K562 (cell line): ENCODE measurements at regions not wholly inside any gene's neighbourhood (a gene's known extent, or its start where the extent isn't known, plus 50 kb on each side); places are given as distances from the start of the nearest gene placed in this dataset.

Source experiments
- ATAC-seq: fragments of 200-7000 bp; cut with Tn5 transposase; 3 replicates; pipeline ENCODE4 v1.9.1; 2020; ENCODE audit warnings: moderate library complexity
- BruUV-seq: library from RNA; stranded (reverse); fragments of 400-500 nt; replicated peaks from 2 replicates; lab custom pipeline; 2021; lab: Mats Ljungman, UMichigan
- CTCF ChIA-PET: fragments of 300-600 bp; formaldehyde crosslinking; extraction: SDS; loops from one replicate; lab custom pipeline; 2021; ENCODE audit warnings: low intra/inter-chr PET ratio; lab: Yijun Ruan, JAX
- POLR2A ChIA-PET: fragments of 300-600, 350-650 bp; sonication (Branson Sonifier 250); formaldehyde crosslinking; extraction: SDS; loops from one replicate; lab custom pipeline; 2021; ENCODE audit warnings: antibody characterized with exemption, inconsistent platforms; lab: Yijun Ruan, JAX
- DNase-seq, 4 experiments: peaks; one replicate each; pipeline versions ENCODE4 v3.0.0 to v3.0.0-alpha.2; 2011 to 2018; ENCODE audit warnings: low spot score in 3 of 4, mixed read lengths in 3 of 4; ENCODE audit errors: extremely low read depth in 1 of 4
- FAIRE-seq: peaks from 2 replicates; lab custom pipeline; 2011; peaks lifted over from hg19 to GRCh38; lab: Jason Lieb, UNC
- H2AFZ ChIP-seq: 2 replicates; pipeline ENCODE4 v1.6.0; 2011; ENCODE audit warnings: low read depth, low read length, control low read depth, inconsistent platforms
- H3K27ac ChIP-seq: fragments of 200-600 bp; 3 replicates; pipeline ENCODE4 v1.8.0; 2011; ENCODE audit warnings: low read depth, mild to moderate bottlenecking, control low read depth, inconsistent platforms, low read length, moderate library complexity, mixed read lengths; ENCODE audit errors: extremely low read depth
- H3K27me3 ChIP-seq, 2 experiments: fragments of 300-600 bp in 1 of 2; 2 replicates in 1 of 2; 3 replicates in 1 of 2; pipeline versions ENCODE4 v1.6.0 to v1.8.0; 2011; ENCODE audit warnings: inconsistent platforms in 2 of 2, low read length in 2 of 2, mild to moderate bottlenecking in 1 of 2, mixed read lengths in 1 of 2, moderate library complexity in 1 of 2; ENCODE audit not compliant: control insufficient read depth in 2 of 2, insufficient read depth in 2 of 2
- H3K36me3 ChIP-seq: fragments of 300-600 bp; 3 replicates; pipeline ENCODE4 v1.8.0; 2011; ENCODE audit warnings: mild to moderate bottlenecking, low read length, inconsistent platforms; ENCODE audit not compliant: control insufficient read depth, insufficient read depth
- H3K4me1 ChIP-seq, 2 experiments: fragments of 200-600 bp in 1 of 2; replicated peaks in 1 of 2; 2 replicates in 1 of 2; 3 replicates in 1 of 2; pipeline versions ENCODE4 v1.5.1 to v1.8.0; 2011; ENCODE audit warnings: inconsistent platforms in 2 of 2, low read length in 2 of 2, mild to moderate bottlenecking in 1 of 2, mixed read lengths in 1 of 2, moderate library complexity in 1 of 2; ENCODE audit not compliant: control insufficient read depth in 2 of 2, insufficient read depth in 2 of 2
- H3K4me2 ChIP-seq: 2 replicates; pipeline ENCODE4 v1.6.1; 2011; ENCODE audit warnings: low read length, control low read depth, inconsistent platforms, mixed read lengths; ENCODE audit not compliant: insufficient read depth
- H3K4me3 ChIP-seq: fragments of 200-600 bp; sonication (generic), shearing (Covaris generic); 2 replicates; pipeline ENCODE4 v1.5.1; 2016; ENCODE audit warnings: control low read depth, inconsistent platforms
- H3K79me2 ChIP-seq: fragments of 200-600 bp; 3 replicates; pipeline ENCODE4 v1.8.0; 2011; ENCODE audit warnings: low read length, inconsistent platforms; ENCODE audit not compliant: control insufficient read depth, insufficient read depth
- H3K9ac ChIP-seq, 2 experiments: 2 replicates each; pipeline versions ENCODE4 v1.6.0 to v1.6.1; 2011; ENCODE audit warnings: low read depth in 2 of 2, low read length in 2 of 2, control low read depth in 1 of 2, inconsistent platforms in 1 of 2, mild to moderate bottlenecking in 1 of 2, mixed read lengths in 1 of 2; ENCODE audit not compliant: insufficient read depth in 1 of 2
- H3K9me1 ChIP-seq: one replicate; pipeline ENCODE4 v1.6.0; 2011; ENCODE audit warnings: inconsistent platforms, mild to moderate bottlenecking, low read length, moderate library complexity; ENCODE audit not compliant: control insufficient read depth, insufficient read depth
- H3K9me3 ChIP-seq: replicated peaks from 2 replicates; pipeline ENCODE4 v1.5.1; 2011; ENCODE audit warnings: low read depth, low read length, inconsistent platforms; ENCODE audit not compliant: control insufficient read depth, insufficient read depth
- H4K20me1 ChIP-seq: replicated peaks from 2 replicates; pipeline ENCODE4 v1.6.1; 2011; ENCODE audit warnings: low read length, inconsistent platforms, mixed read lengths; ENCODE audit not compliant: control insufficient read depth, insufficient read depth
- ETV1 ChIP-seq: fragments of 450-650 bp; conservative IDR thresholded peaks from 2 replicates; pipeline ENCODE4 v1.6.1; 2016; ENCODE audit warnings: missing genetic modification characterization, control low read depth, low read depth, missing compliant biosample characterization
- FOXA3 ChIP-seq, 2 experiments: fragments of 450-650 bp in 1 of 2; sonication (generic) in 1 of 2; formaldehyde crosslinking; IDR thresholded peaks in 1 of 2; conservative IDR thresholded peaks in 1 of 2; 2 replicates each; pipeline versions ENCODE4 v1.4.0 to v1.8.0; 2020 to 2022; ENCODE audit warnings: mild to moderate bottlenecking in 2 of 2, missing genetic modification reagents in 1 of 2
- MEF2D ChIP-seq: conservative IDR thresholded peaks from 2 replicates; pipeline ENCODE4 v1.6.1; 2016; ENCODE audit warnings: low read depth, missing genetic modification characterization, missing compliant biosample characterization
- NFIX ChIP-seq: fragments of 250-450 bp; sonication (Bioruptor Pico); IDR thresholded peaks from 2 replicates; pipeline ENCODE4 v1.4.0; 2020; ENCODE audit warnings: low read depth, mild to moderate bottlenecking, moderate library complexity
- U2AF2 ChIP-seq: fragments of 200-400 bp; formaldehyde crosslinking; optimal IDR thresholded peaks from 2 replicates; pipeline ENCODE3; 2017; ENCODE audit warnings: low read depth, mild to moderate bottlenecking, low read length
- ZBED1 ChIP-seq: IDR thresholded peaks from 2 replicates; pipeline ENCODE4 v1.6.1; 2014
- ZNF124 ChIP-seq: sonication (generic); formaldehyde crosslinking; IDR thresholded peaks from 2 replicates; pipeline ENCODE4 v1.8.1; 2022; ENCODE audit warnings: missing genetic modification reagents
- WGBS: fragments of 100-300 bp; shearing (Covaris generic); methylation state at CpG from one replicate; pipeline ENCODE4 v1.1.6; 2016; ENCODE audit warnings: low coverage, mixed read lengths; ENCODE audit not compliant: insufficient coverage; ENCODE audit errors: missing lambda C conversion rate; 5-methylcytosine and 5-hydroxymethylcytosine counted together
- in situ Hi-C: fragments of 300-500 bp; cut with MboI; formaldehyde crosslinking; loops from 4 replicates; pipeline ENCODE4 v1.15.0; 2018; ENCODE audit warnings: inconsistent platforms, mixed read lengths
- intact Hi-C: fragments of 100-400 bp; cut with micrococcal nuclease; formaldehyde crosslinking; loops from 2 replicates; pipeline ENCODE4 v1.14.2; 2022
- TF ChIP-seq, protein P1 (sequence below), 2 experiments: IDR thresholded peaks; 2 replicates each; pipeline ENCODE4 v1.6.1; 2011; ENCODE audit warnings: borderline replicate concordance in 1 of 2, control low read depth in 1 of 2, low read depth in 1 of 2, low read length in 1 of 2, mild to moderate bottlenecking in 1 of 2, mixed read lengths in 1 of 2, moderate library complexity in 1 of 2; ENCODE audit not compliant: insufficient read depth in 1 of 2, insufficient read length in 1 of 2, poor library complexity in 1 of 2, severe bottlenecking in 1 of 2; ENCODE audit errors: extremely low read depth in 1 of 2
- TF ChIP-seq, protein P2 (sequence below), 2 experiments: IDR thresholded peaks in 1 of 2; conservative IDR thresholded peaks in 1 of 2; 2 replicates each; pipeline ENCODE4 v1.6.1; 2016; ENCODE audit warnings: low read depth in 2 of 2, mild to moderate bottlenecking in 1 of 2, missing compliant biosample characterization in 1 of 2, missing genetic modification characterization in 1 of 2, moderate library complexity in 1 of 2
- TF ChIP-seq, protein P3 (sequence below), 2 experiments: fragments of 450-650 bp; IDR thresholded peaks; 2 replicates each; pipeline ENCODE4 v1.6.1; 2016; ENCODE audit warnings: mild to moderate bottlenecking in 2 of 2, borderline replicate concordance in 1 of 2, low read depth in 1 of 2, moderate library complexity in 1 of 2

GRCh38 chr11:38927993-38928392 lies 2330.0 kb upstream of the RAG2 start:
- FAIRE-seq = no peak
- Histone ChIP-seq H2AFZ (no peak overlapping the region), H3K79me2 (no peaks in the 10 kb centered on the region), H3K27me3 (no peaks in the 10 kb centered on the region), H3K9ac (no peak overlapping the region), H3K4me1 (no peaks in the 10 kb centered on the region), H3K9me1 (no peaks in the 10 kb centered on the region), H3K27ac (no peak overlapping the region), H3K36me3 (no peaks in the 10 kb centered on the region), H3K4me3 (no peak overlapping the region), H4K20me1 (no peaks in the 10 kb centered on the region), H3K9me3 (0 out of 2 replicates have a peak, but pooled peaks cover 2% of the 10 kb centered on the region), H3K4me2 (no peak overlapping the region)
- no peak for ATAC-seq
- CTCF ChIA-PET = no interaction called here
- POLR2A ChIA-PET = no interaction called here
- BruUV-seq = no TSS peak
- in situ Hi-C loops (no loop called here), intact Hi-C loops (no loop called here)
- WGBS = 0% methylated on average over 2 of the region's 2 CpGs
- no peak for DNase-seq
- TF ChIP-seq ETV1 (tag) = no peak
- no peak for TF ChIP-seq ZBED1
- TF ChIP-seq, protein P1, sequence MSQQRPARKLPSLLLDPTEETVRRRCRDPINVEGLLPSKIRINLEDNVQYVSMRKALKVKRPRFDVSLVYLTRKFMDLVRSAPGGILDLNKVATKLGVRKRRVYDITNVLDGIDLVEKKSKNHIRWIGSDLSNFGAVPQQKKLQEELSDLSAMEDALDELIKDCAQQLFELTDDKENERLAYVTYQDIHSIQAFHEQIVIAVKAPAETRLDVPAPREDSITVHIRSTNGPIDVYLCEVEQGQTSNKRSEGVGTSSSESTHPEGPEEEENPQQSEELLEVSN (IDR thresholded peaks at IDR 0.05; ENCODE audit: borderline replicate concordance in 1 of 2, extremely low read depth in 1 of 2, insufficient read depth in 1 of 2, insufficient read length in 1 of 2, low read depth in 1 of 2, low read length in 1 of 2, poor library complexity in 1 of 2, severe bottlenecking in 1 of 2) = no peak
- TF ChIP-seq, protein P2, sequence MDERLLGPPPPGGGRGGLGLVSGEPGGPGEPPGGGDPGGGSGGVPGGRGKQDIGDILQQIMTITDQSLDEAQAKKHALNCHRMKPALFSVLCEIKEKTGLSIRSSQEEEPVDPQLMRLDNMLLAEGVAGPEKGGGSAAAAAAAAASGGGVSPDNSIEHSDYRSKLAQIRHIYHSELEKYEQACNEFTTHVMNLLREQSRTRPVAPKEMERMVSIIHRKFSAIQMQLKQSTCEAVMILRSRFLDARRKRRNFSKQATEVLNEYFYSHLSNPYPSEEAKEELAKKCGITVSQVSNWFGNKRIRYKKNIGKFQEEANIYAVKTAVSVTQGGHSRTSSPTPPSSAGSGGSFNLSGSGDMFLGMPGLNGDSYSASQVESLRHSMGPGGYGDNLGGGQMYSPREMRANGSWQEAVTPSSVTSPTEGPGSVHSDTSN (CRISPR knock-in tag; IDR thresholded peaks at IDR 0.05; ENCODE audit: low read depth) = no peak
- TF ChIP-seq, protein P2 (tag; conservative IDR thresholded peaks at IDR 0.05; ENCODE audit: low read depth) = no peak
- TF ChIP-seq ZNF124 (CRISPR knock-in tag) = no peak
- TF ChIP-seq, protein P3, sequence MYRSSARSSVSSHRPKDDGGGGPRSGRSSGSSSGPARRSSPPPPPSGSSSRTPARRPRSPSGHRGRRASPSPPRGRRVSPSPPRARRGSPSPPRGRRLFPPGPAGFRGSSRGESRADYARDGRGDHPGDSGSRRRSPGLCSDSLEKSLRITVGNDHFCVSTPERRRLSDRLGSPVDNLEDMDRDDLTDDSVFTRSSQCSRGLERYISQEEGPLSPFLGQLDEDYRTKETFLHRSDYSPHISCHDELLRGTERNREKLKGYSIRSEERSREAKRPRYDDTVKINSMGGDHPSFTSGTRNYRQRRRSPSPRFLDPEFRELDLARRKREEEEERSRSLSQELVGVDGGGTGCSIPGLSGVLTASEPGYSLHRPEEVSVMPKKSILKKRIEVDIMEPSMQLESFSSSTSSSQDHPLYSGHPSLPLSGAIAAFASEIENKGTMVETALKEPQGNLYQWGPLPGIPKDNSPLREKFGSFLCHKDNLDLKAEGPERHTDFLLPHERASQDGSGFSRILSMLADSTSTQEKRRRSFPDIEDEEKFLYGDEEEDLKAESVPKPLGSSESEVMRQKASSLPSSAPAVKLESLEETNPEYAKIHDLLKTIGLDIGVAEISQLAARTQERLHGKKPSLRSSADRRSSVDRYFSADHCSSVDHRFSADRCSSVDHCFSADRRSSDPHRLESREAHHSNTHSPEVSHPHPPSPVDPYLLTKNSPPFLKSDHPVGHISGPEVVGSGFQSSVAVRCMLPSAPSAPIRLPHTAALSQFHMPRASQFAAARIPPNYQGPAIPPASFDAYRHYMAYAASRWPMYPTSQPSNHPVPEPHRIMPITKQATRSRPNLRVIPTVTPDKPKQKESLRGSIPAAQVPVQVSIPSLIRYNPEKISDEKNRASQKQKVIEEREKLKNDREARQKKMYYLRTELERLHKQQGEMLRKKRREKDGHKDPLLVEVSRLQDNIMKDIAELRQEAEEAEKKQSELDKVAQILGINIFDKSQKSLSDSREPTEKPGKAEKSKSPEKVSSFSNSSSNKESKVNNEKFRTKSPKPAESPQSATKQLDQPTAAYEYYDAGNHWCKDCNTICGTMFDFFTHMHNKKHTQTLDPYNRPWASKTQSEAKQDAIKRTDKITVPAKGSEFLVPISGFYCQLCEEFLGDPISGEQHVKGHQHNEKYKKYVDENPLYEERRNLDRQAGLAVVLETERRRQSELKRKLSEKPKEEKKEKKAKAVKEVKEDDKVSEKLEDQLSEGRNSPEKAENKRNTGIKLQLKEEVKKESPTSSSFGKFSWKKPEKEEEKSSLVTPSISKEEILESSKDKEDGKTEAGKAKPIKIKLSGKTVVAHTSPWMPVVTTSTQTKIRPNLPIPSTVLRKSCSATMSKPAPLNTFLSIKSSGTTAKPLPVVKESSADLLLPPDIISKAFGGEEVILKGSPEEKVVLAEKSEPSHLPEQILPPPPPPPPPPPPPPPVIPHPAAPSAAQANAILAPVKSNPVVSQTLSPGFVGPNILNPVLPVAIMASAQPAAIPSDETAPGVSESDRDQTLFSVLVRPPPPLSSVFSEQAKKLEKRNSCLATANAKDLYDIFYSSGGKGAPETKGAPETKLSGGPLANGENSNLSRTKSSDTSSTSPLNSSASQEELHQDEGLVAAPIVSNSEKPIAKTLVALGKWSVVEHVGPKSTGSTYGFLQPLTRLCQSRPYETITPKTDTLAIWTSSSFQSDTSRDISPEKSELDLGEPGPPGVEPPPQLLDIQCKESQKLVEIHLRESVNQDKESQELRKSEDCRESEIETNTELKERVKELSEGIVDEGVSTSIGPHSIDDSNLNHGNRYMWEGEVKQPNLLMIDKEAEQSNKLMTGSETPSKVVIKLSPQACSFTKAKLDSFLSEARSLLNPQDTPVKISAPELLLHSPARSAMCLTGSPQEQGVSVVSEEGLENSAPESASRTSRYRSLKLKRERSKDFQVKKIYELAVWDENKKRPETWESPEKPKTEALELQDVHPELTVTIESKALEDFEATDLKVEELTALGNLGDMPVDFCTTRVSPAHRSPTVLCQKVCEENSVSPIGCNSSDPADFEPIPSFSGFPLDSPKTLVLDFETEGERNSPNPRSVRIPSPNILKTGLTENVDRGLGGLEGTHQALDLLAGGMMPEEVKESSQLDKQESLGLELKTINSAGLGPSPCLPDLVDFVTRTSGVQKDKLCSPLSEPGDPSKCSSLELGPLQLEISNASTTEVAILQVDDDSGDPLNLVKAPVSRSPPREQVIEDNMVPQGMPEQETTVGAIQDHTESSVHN (IDR thresholded peaks at IDR 0.05; ENCODE audit: borderline replicate concordance in 1 of 2, low read depth in 1 of 2) = no peak
- TF ChIP-seq FOXA3 (CRISPR knock-in tag; conservative IDR thresholded peaks at IDR 0.05 in 1 of 2, IDR thresholded peaks at IDR 0.05 in 1 of 2) = no peak
- no peak for TF ChIP-seq NFIX (CRISPR knock-in tag)
- TF ChIP-seq MEF2D (tag) = no peak
- TF ChIP-seq U2AF2 = no peak
